Ovary (tissue), 7 donors: ENCODE measurements at regions not wholly inside any gene's neighbourhood (a gene's known extent, or its start where the extent isn't known, plus 50 kb on each side); places are given as distances from the start of the nearest gene placed in this dataset.

Source experiments
- DNase-seq, 5 donors: peaks; one replicate each; pipeline ENCODE4 v3.0.0-alpha.2; 2019 to 2020
- H3K27ac ChIP-seq, 2 donors: fragments of 200-600 bp; one replicate each; pipeline versions ENCODE4 v1.5.1 to v1.8.0; 2019 to 2022
- H3K27me3 ChIP-seq: fragments of 200-600 bp; one replicate; pipeline ENCODE4 v1.8.0; 2022
- H3K36me3 ChIP-seq: fragments of 200-600 bp; sonication (generic); one replicate; pipeline ENCODE4 v1.5.1; 2019
- H3K4me1 ChIP-seq: one replicate; pipeline ENCODE4 v1.8.1; 2013; ENCODE audit warnings: mild to moderate bottlenecking, moderate library complexity; ENCODE audit not compliant: insufficient read depth
- H3K4me3 ChIP-seq: fragments of 200-600 bp; sonication (generic); one replicate; pipeline ENCODE4 v1.5.1; 2017
- H3K9me3 ChIP-seq, 2 donors: fragments of 200-600 bp in 1 of 2; sonication (generic) in 1 of 2; one replicate each; pipeline versions ENCODE4 v1.5.1 to v1.8.1; 2013 to 2019; ENCODE audit warnings: mild to moderate bottlenecking in 1 of 2, moderate library complexity in 1 of 2
- EP300 ChIP-seq: sonication (generic); formaldehyde crosslinking; IDR thresholded peaks from one replicate; pipeline ENCODE4 v1.6.1; 2017; ENCODE audit warnings: antibody characterized with exemption
- POLR2A ChIP-seq: fragments of 450-650 bp; IDR thresholded peaks from one replicate; pipeline ENCODE4 v1.6.1; 2017; ENCODE audit warnings: antibody characterized with exemption, mild to moderate bottlenecking, moderate library complexity
- WGBS, 3 donors: extraction: QIAGEN DNeasy Blood & Tissue Kit in 1 of 3; methylation state at CpG; one replicate each; pipeline versions ENCODE4 v1.1.5 to v1.1.7; 2013 to 2017; 5-methylcytosine and 5-hydroxymethylcytosine counted together
- intact Hi-C, 4 donors: fragments of 100-400 bp; cut with DNase I; formaldehyde crosslinking; loops; one replicate each; pipeline versions ENCODE4 v1.11.0 to v1.15.1; 2022 to 2023
- TF ChIP-seq, protein P1 (sequence below), 3 donors: fragments of 450-650 bp in 2 of 3; fragments of 200-600 bp in 1 of 3; IDR thresholded peaks; one replicate each; pipeline versions ENCODE4 v1.5.1 to v1.8.0; 2016 to 2022; ENCODE audit warnings: antibody characterized with exemption in 3 of 3, mild to moderate bottlenecking in 1 of 3
- donor health status: DM: no; HTN: no; CAD: no; lungs with moderate emphysema.
- donor health status: DM: no; HTN: no; CAD: no.
- donor health status: Bipolar disorder and iron deficiency.
- donor health status: DM: no; HTN: no; CAD: no.
- donor health status: DM: yes; HTN: yes; CAD: no.

DNA sequence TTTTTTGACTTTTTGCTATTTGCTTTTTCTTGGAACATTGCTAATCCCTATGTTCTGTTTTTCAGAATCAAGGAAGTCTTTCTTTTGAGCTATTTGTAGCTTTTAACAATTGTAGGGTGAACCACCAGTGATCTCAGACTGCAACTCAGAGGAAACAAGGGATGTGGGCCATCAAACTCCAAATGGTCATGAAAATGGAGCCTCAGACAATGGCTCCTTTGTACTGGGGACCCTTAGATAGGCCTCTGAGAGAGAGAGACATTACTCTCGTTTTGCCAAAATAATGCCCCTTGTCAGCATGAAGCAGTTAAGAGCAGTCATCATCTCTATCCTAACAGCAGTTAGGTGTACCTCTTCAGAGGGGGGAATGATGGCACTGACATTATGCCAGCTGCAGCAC lies 56.4 kb upstream of the GJB6 start:
- peaks cover 3 to 6% of the 10 kb centered on the region in 2 donors for H3K9me3 ChIP-seq
- H3K4me1 ChIP-seq, result no peaks in the 10 kb centered on the region
- 43 to 57% (median 55%) methylated on average over 1 of the region's 1 CpG for WGBS, 3 donors
- H3K36me3 ChIP-seq, result no peaks in the 10 kb centered on the region
- TF ChIP-seq POLR2A (no peak), EP300 (no peak)
- TF ChIP-seq, protein P1, sequence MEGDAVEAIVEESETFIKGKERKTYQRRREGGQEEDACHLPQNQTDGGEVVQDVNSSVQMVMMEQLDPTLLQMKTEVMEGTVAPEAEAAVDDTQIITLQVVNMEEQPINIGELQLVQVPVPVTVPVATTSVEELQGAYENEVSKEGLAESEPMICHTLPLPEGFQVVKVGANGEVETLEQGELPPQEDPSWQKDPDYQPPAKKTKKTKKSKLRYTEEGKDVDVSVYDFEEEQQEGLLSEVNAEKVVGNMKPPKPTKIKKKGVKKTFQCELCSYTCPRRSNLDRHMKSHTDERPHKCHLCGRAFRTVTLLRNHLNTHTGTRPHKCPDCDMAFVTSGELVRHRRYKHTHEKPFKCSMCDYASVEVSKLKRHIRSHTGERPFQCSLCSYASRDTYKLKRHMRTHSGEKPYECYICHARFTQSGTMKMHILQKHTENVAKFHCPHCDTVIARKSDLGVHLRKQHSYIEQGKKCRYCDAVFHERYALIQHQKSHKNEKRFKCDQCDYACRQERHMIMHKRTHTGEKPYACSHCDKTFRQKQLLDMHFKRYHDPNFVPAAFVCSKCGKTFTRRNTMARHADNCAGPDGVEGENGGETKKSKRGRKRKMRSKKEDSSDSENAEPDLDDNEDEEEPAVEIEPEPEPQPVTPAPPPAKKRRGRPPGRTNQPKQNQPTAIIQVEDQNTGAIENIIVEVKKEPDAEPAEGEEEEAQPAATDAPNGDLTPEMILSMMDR (IDR thresholded peaks at IDR 0.05), result no peak
- H3K27me3 ChIP-seq, result no peaks in the 10 kb centered on the region
- intact Hi-C loops, result no loop called here
- no peak for DNase-seq
- H3K4me3 ChIP-seq, result no peak overlapping the region
- H3K27ac ChIP-seq, result no peak overlapping the region

DNA sequence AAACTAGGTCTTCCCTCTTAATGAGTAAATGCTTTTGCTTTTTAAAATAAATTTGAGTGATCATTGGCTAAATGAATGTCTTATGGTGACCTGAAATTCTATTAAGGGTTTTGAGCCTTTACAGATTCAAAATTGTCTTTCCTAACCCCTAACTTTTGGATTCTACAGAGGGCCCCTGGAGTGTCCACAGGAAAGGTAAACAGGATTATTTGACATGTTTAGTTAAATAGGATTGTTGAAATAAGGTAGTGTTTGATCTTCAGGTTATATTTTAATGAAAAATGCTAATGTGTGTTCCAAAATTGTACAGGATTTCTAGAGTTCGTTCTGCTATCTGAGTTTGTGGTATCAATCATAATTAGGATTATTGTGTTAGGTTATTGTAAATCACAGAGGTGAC lies 55.9 kb upstream of the GJB6 start:
- Histone ChIP-seq H3K9me3 (peaks cover 6 to 9% of the 10 kb centered on the region in 2 donors), H3K4me1 (no peaks in the 10 kb centered on the region)
- WGBS, 3 donors, result 37 to 48% (median 44%) methylated on average over 1 of the region's 1 CpG

DNA sequence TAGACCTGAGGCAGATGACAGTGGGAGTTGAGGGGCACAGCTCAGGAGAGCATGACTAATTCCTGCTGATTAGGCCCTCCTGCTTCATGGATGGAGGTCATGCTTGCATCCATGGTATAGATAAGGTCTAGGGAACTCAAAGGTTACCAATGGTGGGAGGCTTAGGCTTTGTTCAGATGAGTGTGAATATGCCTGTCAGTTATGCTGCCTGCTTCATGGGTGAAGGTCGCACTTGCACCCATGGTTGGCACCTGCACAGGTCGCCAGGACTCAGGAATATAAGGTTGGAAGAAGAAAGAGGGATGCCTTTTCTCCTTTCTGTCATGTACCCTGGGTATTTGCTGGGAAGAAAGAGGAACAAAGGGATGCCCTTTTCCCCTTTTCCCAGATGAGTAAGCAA lies 53.4 kb upstream of the GJB6 start:
- H3K9me3 ChIP-seq, result peaks cover 6 to 10% of the 10 kb centered on the region in 2 donors
- H3K27ac ChIP-seq, result no peak overlapping the region
- H3K36me3 ChIP-seq, result no peaks in the 10 kb centered on the region
- WGBS, 3 donors, result 80 to 92% (median 80%) methylated on average over 2 of the region's 2 CpGs
- DNase-seq, result no peak
- TF ChIP-seq POLR2A, result no peak
- TF ChIP-seq, protein P1 (IDR thresholded peaks at IDR 0.05), result no peak
- no peak for TF ChIP-seq EP300
- H3K27me3 ChIP-seq, result no peaks in the 10 kb centered on the region
- intact Hi-C loops, result no loop called here
- no peaks in the 10 kb centered on the region for H3K4me1 ChIP-seq
- H3K4me3 ChIP-seq, result no peak overlapping the region

More for the DNA sequence above, 55.9 kb upstream of the GJB6 start:
- Histone ChIP-seq H3K36me3 (no peaks in the 10 kb centered on the region), H3K27ac (no peak overlapping the region), H3K4me3 (no peak overlapping the region), H3K27me3 (no peaks in the 10 kb centered on the region)
- intact Hi-C loops, result no loop called here
- TF ChIP-seq, protein P1 (IDR thresholded peaks at IDR 0.05), result no peak
- no peak for TF ChIP-seq EP300
- TF ChIP-seq POLR2A, result no peak
- DNase-seq, result no peak
